ENCODE measurements at regions not wholly inside any gene's neighbourhood (a gene's known extent, or its start where the extent isn't known, plus 50 kb on each side); places are given as distances from the start of the nearest gene placed in this dataset.

DNA sequence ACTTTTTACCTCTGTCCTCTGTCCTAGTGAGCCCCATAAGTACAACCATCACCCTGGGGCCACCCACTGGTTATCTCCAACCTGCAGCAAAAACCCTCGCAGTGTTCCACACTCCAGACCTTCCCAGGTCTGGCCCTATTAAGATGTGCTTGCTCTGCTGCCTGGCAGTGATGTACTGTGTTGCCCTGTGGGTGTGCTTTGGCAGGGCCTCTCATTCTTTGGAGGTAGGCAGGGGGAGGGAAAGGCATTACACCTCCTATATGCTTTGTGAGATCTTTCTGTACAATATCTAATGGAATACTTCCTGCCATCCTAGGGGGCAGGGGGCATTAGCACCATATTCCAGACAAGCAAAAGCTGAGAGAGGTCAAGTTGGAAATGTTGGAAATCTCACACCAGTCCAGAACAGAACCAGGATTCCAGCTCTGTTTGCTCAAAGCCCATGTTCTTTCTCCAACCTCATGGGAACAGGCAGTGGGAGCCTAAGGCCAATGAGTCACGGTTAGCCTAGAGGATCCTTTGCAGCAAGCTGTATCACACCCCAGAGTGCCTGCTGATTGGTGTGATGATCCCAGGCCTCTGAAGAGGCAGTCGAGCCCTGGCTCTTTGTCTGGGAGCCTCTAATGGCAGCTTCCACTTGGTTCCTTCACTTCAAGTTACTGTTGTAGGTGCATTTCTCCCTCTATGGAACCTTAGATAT is 59.7 kb upstream of the UBL3 start:
- TF ChIP-seq, protein P1, sequence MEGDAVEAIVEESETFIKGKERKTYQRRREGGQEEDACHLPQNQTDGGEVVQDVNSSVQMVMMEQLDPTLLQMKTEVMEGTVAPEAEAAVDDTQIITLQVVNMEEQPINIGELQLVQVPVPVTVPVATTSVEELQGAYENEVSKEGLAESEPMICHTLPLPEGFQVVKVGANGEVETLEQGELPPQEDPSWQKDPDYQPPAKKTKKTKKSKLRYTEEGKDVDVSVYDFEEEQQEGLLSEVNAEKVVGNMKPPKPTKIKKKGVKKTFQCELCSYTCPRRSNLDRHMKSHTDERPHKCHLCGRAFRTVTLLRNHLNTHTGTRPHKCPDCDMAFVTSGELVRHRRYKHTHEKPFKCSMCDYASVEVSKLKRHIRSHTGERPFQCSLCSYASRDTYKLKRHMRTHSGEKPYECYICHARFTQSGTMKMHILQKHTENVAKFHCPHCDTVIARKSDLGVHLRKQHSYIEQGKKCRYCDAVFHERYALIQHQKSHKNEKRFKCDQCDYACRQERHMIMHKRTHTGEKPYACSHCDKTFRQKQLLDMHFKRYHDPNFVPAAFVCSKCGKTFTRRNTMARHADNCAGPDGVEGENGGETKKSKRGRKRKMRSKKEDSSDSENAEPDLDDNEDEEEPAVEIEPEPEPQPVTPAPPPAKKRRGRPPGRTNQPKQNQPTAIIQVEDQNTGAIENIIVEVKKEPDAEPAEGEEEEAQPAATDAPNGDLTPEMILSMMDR (IDR thresholded peaks at IDR 0.05), result no peak
- TF ChIP-seq POLR2AphosphoS5 (IDR thresholded peaks at IDR 0.05; ENCODE audit: insufficient read depth in 1 of 2, low read depth in 1 of 2), result no peak
